Heart left ventricle (tissue), 16 donors: ENCODE measurements at regions not wholly inside any gene's neighbourhood (a gene's known extent, or its start where the extent isn't known, plus 50 kb on each side); places are given as distances from the start of the nearest gene placed in this dataset.

Experiments
- ATAC-seq, 4 donors: fragments of 200-7000 bp; cut with Tn5 transposase; one replicate each; pipeline ENCODE4 v1.9.1; 2020 to 2022; ENCODE audit warnings: moderate library complexity in 4 of 4, mild to moderate bottlenecking in 3 of 4, moderate number of reproducible peaks in 1 of 4
- DNase-seq, 5 donors: peaks; one replicate each; pipeline ENCODE4 v3.0.0-alpha.2; 2020
- H3K27ac ChIP-seq, 12 donors: fragments of 200-600 bp; sonication (generic) in 4 of 12; one replicate each; pipeline versions ENCODE4 v1.5.0 to v1.8.0; 2016 to 2022; ENCODE audit warnings: mild to moderate bottlenecking in 2 of 12
- H3K27me3 ChIP-seq, 9 donors: fragments of 200-600 bp; sonication (generic) in 2 of 9; one replicate each; pipeline versions ENCODE4 v1.5.1 to v1.8.0; 2016 to 2022; ENCODE audit warnings: mild to moderate bottlenecking in 3 of 9
- H3K36me3 ChIP-seq, 9 donors: fragments of 200-600 bp; sonication (generic) in 2 of 9; one replicate each; pipeline versions ENCODE4 v1.5.0 to v1.8.0; 2018 to 2022; ENCODE audit warnings: mild to moderate bottlenecking in 2 of 9
- H3K4me1 ChIP-seq, 12 donors: fragments of 200-600 bp; sonication (generic) in 4 of 12; one replicate each; pipeline versions ENCODE4 v1.5.0 to v1.8.0; 2016 to 2022; ENCODE audit warnings: mild to moderate bottlenecking in 3 of 12
- H3K4me3 ChIP-seq, 12 donors: fragments of 200-600 bp; sonication (generic) in 4 of 12; one replicate each; pipeline versions ENCODE4 v1.5.0 to v1.8.0; 2017 to 2022; ENCODE audit warnings: mild to moderate bottlenecking in 9 of 12, moderate library complexity in 4 of 12
- H3K9me3 ChIP-seq, 12 donors: fragments of 200-600 bp; sonication (generic) in 4 of 12; one replicate each; pipeline versions ENCODE4 v1.5.0 to v1.8.0; 2016 to 2022; ENCODE audit warnings: mild to moderate bottlenecking in 1 of 12
- CTCF ChIP-seq, 12 donors: fragments of 200-600 bp; sonication (generic) in 4 of 12; IDR thresholded peaks; one replicate each; pipeline versions ENCODE4 v1.5.0 to v1.8.0; 2018 to 2022; ENCODE audit warnings: antibody characterized with exemption in 12 of 12, mild to moderate bottlenecking in 5 of 12
- POLR2A ChIP-seq, 2 donors: fragments of 450-650 bp; IDR thresholded peaks; one replicate each; pipeline ENCODE4 v1.6.1; 2017; ENCODE audit warnings: antibody characterized with exemption in 2 of 2, mild to moderate bottlenecking in 2 of 2, moderate library complexity in 2 of 2
- WGBS, 4 donors: extraction: QIAGEN DNeasy Blood & Tissue Kit in 2 of 4; methylation state at CpG; one replicate each; pipeline versions ENCODE4 v1.1.5 to v1.1.7; 2013 to 2018; 5-methylcytosine and 5-hydroxymethylcytosine counted together
- intact Hi-C, 10 donors: fragments of 100-400 bp; cut with DNase I; formaldehyde crosslinking; loops; one replicate each; pipeline versions ENCODE4 v1.11.1 to v1.14.2; 2022
- donor health status: ischemic (EF 13 %, LVEDD 7.1; RV severe dilation, severe dysfunction).
- donor health status: healthy with polysubstance abuse.
- donor health status: DM: no; HTN: yes; CAD: no.
- donor health status: DM: no; HTN: no; CAD: no.
- donor health status: ischemic (EF 25% LVEDD 6.9; RV normal size, moderate dysfunction).
- donor health status: ischemic (EF 25% LVEDD 5.7; RV mildly dilated, moderate dysfunction).
- donor health status: healthy.
- donor health status: DM: yes; HTN: yes; CAD: no.
- donor health status: ischemic (EF 35%, LVEDD 5.7; RV mildly dilated, moderate dysfunction).
- donor health status: nonischemic (EF 11% LVEDD 7.7; RV severe dilation, severe dysfunction).
- donor health status: DM: yes; HTN: yes; CAD: no.
- donor health status: PGD.
- donor health status: ischemic (EF 29% LVEDD 5.4; RV normal size, mild dysfunction).
- donor health status: nonischemic (EF 23%, LVEDD 6.1; RV moderate dilation, normal function).

GRCh38 chr2:62591491-62591890 lies 85.5 kb upstream of the TMEM17 start:
- ATAC-seq: no peak
- Histone ChIP-seq H3K9me3 (no peaks in the 10 kb centered on the region), H3K4me3 (no peak overlapping the region), H3K27me3 (no peaks in the 10 kb centered on the region), H3K27ac (no peak overlapping the region), H3K4me1 (peaks cover 0 to 13% (median 0%) of the 10 kb centered on the region in 12 donors), H3K36me3 (no peaks in the 10 kb centered on the region)
- WGBS, 4 donors: 60 to 77% (median 67%) methylated on average over 1 of the region's 1 CpG
- intact Hi-C loops: no loop called here
- DNase-seq: no peak
- TF ChIP-seq POLR2A (IDR thresholded peaks at IDR 0.05) (no peak), CTCF (IDR thresholded peaks at IDR 0.05) (no peak)

GRCh38 chr2:62589691-62590356 lies 83.8 kb upstream of the TMEM17 start:
- no peak for DNase-seq
- no peak for TF ChIP-seq CTCF (IDR thresholded peaks at IDR 0.05)
- no peak for TF ChIP-seq POLR2A (IDR thresholded peaks at IDR 0.05)
- WGBS, 4 donors: 71 to 80% (median 74%) methylated on average over 4 of the region's 4 CpGs
- intact Hi-C loops: no loop called here
- H3K27me3 ChIP-seq: no peaks in the 10 kb centered on the region
- peaks cover 0 to 3% (median 0%) of the 10 kb centered on the region in 12 donors for H3K4me1 ChIP-seq
- no peaks in the 10 kb centered on the region for H3K9me3 ChIP-seq
- H3K4me3 ChIP-seq: no peak overlapping the region
- H3K27ac ChIP-seq: peak overlapping the region in 2 of 12 donors; percentile 1 to 18
- ATAC-seq: no peak
- H3K36me3 ChIP-seq: no peaks in the 10 kb centered on the region

GRCh38 chr2:62587592-62587991 lies 81.6 kb upstream of the TMEM17 start:
- intact Hi-C loops: no loop called here
- DNase-seq: no peak
- WGBS, 4 donors: 73 to 80% (median 79%) methylated on average over 3 of the region's 3 CpGs
- H3K27ac ChIP-seq: no peak overlapping the region
- H3K4me3 ChIP-seq: no peak overlapping the region
- no peak for ATAC-seq
- H3K36me3 ChIP-seq: no peaks in the 10 kb centered on the region
- H3K27me3 ChIP-seq: no peaks in the 10 kb centered on the region
- no peaks in the 10 kb centered on the region for H3K9me3 ChIP-seq
- H3K4me1 ChIP-seq: peaks cover 0 to 3% (median 0%) of the 10 kb centered on the region in 12 donors
- TF ChIP-seq POLR2A (IDR thresholded peaks at IDR 0.05): no peak
- no peak for TF ChIP-seq CTCF (IDR thresholded peaks at IDR 0.05)

GRCh38 chr2:62586981-62587380 lies 81.0 kb upstream of the TMEM17 start:
- intact Hi-C loops: no loop called here
- no peaks in the 10 kb centered on the region for H3K36me3 ChIP-seq
- no peaks in the 10 kb centered on the region for H3K9me3 ChIP-seq
- DNase-seq: no peak
- TF ChIP-seq POLR2A (IDR thresholded peaks at IDR 0.05) (no peak), CTCF (IDR thresholded peaks at IDR 0.05) (no peak)
- no peak overlapping the region for H3K27ac ChIP-seq
- H3K27me3 ChIP-seq: no peaks in the 10 kb centered on the region
- H3K4me3 ChIP-seq: no peak overlapping the region
- WGBS, 4 donors: 84 to 98% (median 93%) methylated on average over 1 to 2 of the region's 2 CpGs
- H3K4me1 ChIP-seq: peaks cover 0 to 3% (median 0%) of the 10 kb centered on the region in 12 donors
- ATAC-seq: no peak
